ENCODE measurements at regions not wholly inside any gene's neighbourhood (a gene's known extent, or its start where the extent isn't known, plus 50 kb on each side); places are given as distances from the start of the nearest gene placed in this dataset.

DNA sequence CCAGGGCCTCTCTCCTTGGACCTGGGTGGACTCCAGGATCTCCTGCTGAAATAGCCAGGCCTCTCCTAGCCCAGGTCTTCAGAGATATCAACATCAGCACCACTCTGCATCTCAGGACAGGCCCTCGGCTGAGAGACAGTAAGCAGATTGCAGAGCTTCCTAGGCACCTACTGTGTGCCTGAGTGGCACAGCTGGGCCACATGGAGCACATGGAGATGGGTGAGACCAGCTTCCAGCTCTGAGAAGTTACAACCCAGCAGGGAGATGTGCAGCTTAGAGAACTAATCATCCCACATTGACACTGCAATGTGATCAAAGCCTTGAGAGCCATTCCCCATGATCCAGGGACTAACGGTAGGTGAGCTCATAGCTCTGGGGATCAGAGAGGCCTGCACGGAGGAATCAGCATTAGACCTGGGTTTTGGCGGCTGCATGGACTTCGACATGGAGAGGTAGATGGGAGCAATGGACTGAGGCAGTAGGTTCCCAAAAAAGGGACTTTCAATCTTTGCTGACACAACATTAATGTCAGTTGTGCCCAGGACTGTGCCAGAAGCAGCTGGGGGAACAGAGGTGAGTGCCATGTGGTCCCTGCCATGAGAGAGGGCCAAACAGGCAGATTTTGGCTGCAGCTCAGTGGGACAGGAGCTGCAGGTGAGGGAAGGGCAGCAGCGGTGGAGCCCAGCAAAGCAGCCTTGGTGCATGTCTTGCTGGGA is 76.0 kb upstream of the LEP start:
- H3K9ac ChIP-seq (ENCODE audit: insufficient read length) = no peak overlapping the region
- H3K27ac ChIP-seq = no peak overlapping the region
- TF ChIP-seq FOXP2 (optimal IDR thresholded peaks at IDR 0.05; ENCODE audit: control extremely low read depth, extremely low read length, insufficient read depth) (no peak), EZH2 (IDR thresholded peaks at IDR 0.05) (no peak), POLR2AphosphoS5 (IDR thresholded peaks at IDR 0.05; ENCODE audit: borderline replicate concordance, low read depth, low read length) (no peak)
- no peaks in the 10 kb centered on the region for H3K9me3 ChIP-seq (ENCODE audit: low read depth, low read length)
- no peaks in the 10 kb centered on the region for H3K36me3 ChIP-seq (ENCODE audit: insufficient read depth, low read length)
- DNase-seq (ENCODE audit: low read depth, low spot score) = no peak
- no peak overlapping the region for H3K4me3 ChIP-seq

DNA sequence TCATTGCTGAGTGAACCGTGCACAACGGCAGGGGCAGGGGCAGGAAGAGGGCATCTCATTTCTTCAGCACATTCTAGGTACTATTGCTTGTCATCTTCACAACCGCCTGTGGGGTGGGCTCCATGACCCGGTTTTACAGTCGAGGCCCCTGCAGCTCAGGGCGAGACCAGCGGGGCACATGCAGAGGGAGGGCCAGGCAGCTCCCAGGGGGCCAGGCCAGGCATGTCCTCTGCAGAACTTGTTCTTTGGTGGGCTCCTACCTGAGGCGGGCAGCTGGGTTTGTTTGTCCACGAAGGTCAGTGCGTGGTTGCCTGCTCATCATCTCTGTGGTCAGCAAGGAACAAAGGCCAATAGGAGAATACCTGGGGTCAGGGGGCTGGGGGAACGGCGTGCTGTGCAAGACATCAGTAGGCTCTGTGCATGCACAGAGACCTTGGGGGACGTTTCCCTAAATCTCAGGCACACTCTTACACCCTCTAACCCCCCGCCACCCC is 75.1 kb upstream of the LEP start:
- Histone ChIP-seq H3K4me3 (no peak overlapping the region), H3K9ac (ENCODE audit: insufficient read length) (no peak overlapping the region), H3K9me3 (ENCODE audit: low read depth, low read length) (no peaks in the 10 kb centered on the region), H3K36me3 (ENCODE audit: insufficient read depth, low read length) (no peaks in the 10 kb centered on the region), H3K27ac (no peak overlapping the region)
- no peak for DNase-seq (ENCODE audit: low read depth, low spot score)
- TF ChIP-seq POLR2AphosphoS5 (IDR thresholded peaks at IDR 0.05; ENCODE audit: borderline replicate concordance, low read depth, low read length) (no peak), FOXP2 (optimal IDR thresholded peaks at IDR 0.05; ENCODE audit: control extremely low read depth, extremely low read length, insufficient read depth) (no peak), EZH2 (IDR thresholded peaks at IDR 0.05) (no peak)

DNA sequence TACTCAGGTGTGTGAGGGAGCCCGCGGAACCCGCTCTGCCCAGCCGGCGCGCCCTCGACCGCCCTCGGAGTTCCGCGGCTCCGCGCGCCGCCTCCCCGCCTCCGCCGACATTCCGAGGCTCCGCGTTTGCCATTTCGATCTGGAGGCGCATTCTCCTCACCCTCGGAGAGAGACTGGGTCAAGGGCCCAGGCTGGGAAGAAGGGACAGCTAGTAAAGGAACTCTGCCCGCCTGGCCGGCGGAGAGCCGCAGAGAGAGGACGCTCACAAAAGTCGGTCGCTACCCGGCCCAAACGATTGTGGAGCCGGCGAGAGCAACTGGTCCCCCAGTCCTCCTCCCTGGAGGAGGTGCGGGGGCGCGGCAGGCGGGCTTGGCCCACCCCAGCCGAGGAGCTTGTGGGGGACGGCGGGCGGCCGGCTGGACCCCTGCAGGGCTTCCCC is 74.5 kb upstream of the LEP start:
- Histone ChIP-seq H3K4me3 (peak overlapping the region; percentile 81), H3K9ac (ENCODE audit: insufficient read length) (no peak overlapping the region), H3K36me3 (ENCODE audit: insufficient read depth, low read length) (no peaks in the 10 kb centered on the region), H3K27ac (no peak overlapping the region), H3K9me3 (ENCODE audit: low read depth, low read length) (no peaks in the 10 kb centered on the region)
- no peak for DNase-seq (ENCODE audit: low read depth, low spot score)
- TF ChIP-seq EZH2 (IDR thresholded peaks at IDR 0.05) (peak; percentile 97), FOXP2 (optimal IDR thresholded peaks at IDR 0.05; ENCODE audit: control extremely low read depth, extremely low read length, insufficient read depth) (no peak)

DNA sequence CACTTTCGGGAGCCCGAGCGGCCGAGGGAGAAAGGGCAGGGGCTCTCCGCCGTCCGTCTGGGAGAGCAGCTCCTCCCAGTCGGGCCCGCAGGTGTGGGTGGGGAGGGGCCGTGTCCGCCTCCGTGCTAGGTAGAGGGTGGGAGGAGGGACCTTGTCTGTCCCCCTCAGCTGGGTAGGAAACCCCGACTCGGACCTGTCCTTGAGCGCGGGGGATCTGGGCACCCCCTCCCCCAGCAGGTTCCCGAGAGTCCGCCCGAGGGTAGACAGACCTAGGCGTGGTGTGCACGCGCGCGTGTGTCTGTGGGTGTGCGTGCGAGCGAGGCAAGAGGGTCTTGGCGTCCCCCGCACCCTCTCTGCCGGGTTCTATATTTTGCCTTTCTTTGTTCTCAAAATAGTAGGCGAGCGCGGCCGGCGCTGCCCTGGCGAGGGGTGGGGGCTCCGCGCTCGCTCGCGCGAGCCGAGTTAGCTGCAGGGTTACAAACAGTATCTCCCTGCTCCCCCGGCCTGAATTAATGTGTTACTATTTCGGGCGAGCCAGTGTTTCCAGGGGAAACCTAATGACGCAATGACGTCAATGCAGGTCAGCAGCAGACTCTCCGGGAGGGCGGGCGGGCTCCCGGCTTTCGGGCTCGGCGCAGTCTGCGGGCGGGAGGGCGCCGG is 73.9 kb upstream of the LEP start:
- peak overlapping the region; percentile 81 for H3K4me3 ChIP-seq
- H3K9ac ChIP-seq (ENCODE audit: insufficient read length) = no peak overlapping the region
- DNase-seq (ENCODE audit: low read depth, low spot score) = no peak
- TF ChIP-seq POLR2AphosphoS5 (IDR thresholded peaks at IDR 0.05; ENCODE audit: borderline replicate concordance, low read depth, low read length) (no peak), EZH2 (IDR thresholded peaks at IDR 0.05) (peak; percentile 0)
- H3K9me3 ChIP-seq (ENCODE audit: low read depth, low read length) = no peaks in the 10 kb centered on the region
- H3K36me3 ChIP-seq (ENCODE audit: insufficient read depth, low read length) = no peaks in the 10 kb centered on the region
- H3K27ac ChIP-seq = no peak overlapping the region

DNA sequence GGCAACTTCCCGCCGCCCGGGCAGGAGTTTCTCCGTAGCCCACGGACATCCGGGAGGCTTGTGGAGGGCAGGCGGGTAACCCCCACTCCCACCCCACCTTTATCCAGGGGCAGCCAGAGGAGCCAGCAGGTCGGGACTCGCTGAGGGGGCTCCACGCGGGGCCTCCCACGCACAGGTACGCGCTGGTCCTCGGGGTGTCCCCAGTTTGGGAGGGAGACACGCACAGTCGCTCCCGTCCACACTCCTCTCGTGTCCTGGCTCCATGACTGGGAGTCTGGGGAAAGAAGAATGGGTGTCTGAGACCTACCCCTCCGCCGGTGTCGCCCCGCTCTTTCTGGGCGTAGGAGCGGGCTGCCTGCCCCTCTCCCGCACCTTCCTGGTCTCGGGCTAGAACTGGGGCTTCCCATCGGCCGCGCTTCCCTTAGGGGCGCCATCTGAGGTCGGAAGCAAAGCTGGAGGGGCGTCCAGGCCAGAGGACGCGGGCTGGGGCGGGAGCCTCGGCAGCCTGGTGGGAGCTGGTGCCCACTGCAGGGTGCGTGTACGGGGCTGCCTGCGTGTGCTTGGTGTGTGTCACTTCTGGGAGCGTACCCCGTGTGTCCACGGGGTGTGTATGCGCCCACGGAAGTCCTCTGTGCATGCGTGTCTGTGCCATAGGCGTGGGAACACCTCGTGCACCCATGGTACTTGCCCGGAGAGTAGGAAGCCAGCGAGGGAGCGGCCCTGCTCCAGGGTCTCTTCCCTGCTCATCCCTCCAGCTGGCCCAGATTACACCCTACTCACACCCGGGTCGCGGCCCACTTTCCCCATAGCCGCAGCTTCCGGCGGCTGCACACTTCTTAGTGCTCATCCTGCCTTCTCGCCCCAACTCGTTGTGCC is 73.0 kb upstream of the LEP start:
- Histone ChIP-seq H3K9ac (ENCODE audit: insufficient read length) (no peak overlapping the region), H3K36me3 (ENCODE audit: insufficient read depth, low read length) (no peaks in the 10 kb centered on the region), H3K9me3 (ENCODE audit: low read depth, low read length) (no peaks in the 10 kb centered on the region), H3K4me3 (peak overlapping the region; percentile 81), H3K27ac (no peak overlapping the region)
- TF ChIP-seq FOXP2 (optimal IDR thresholded peaks at IDR 0.05; ENCODE audit: control extremely low read depth, extremely low read length, insufficient read depth) (no peak), POLR2AphosphoS5 (IDR thresholded peaks at IDR 0.05; ENCODE audit: borderline replicate concordance, low read depth, low read length) (no peak), EZH2 (IDR thresholded peaks at IDR 0.05) (no peak)
- DNase-seq (ENCODE audit: low read depth, low spot score) = no peak

DNA sequence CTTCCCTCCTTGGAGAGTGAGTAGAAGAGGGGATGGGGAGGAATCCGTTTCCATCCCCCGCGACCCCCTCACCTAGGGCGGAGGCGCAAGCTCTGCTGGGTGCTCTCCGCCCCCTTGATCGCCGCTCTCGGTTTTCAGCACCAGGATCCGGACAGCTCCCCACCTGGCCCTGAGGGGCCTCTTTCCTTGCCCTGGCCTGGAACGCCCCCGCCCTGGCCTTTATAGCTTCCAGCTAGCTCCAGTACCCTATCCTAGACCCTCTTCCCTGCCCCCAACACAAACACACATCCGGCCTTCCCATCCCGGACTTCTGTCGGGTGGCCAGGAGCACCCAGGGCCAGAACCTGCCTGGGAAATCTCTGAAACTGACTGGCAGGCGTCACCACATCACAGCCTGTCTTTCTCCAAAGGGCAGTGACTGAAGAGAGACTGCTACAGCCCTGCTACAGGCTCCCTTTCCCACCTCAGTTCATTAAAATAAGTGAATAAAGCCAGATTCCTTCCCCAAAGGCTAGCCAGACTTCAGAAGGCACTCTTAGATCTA is 72.3 kb upstream of the LEP start:
- DNase-seq (ENCODE audit: low read depth, low spot score) = no peak

DNA sequence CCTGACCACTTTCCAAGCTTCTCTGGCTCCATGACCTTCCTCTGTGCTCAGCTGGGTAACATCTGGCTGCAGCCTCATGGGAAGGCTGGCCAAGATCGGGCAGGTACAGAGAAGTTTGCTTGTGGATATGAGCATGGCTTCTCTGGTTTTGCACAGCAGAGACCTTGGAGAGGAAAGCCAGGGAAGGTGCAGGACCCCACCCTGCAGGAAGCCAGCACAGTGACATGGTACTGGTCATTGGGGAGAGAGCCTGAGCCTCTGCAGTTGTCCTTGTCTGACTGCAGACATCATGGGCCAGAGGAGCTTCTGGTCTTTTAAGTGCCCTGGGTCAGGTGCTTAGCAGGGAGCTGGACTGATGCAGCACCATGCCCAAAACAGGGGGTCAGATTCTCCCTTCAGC is 70.6 kb upstream of the LEP start:
- Histone ChIP-seq H3K9me3 (ENCODE audit: low read depth, low read length) (no peaks in the 10 kb centered on the region), H3K27ac (no peak overlapping the region), H3K36me3 (ENCODE audit: insufficient read depth, low read length) (no peaks in the 10 kb centered on the region), H3K9ac (ENCODE audit: insufficient read length) (no peak overlapping the region), H3K4me3 (no peak overlapping the region)
- DNase-seq (ENCODE audit: low read depth, low spot score) = no peak
- no peak for TF ChIP-seq EZH2 (IDR thresholded peaks at IDR 0.05)
- no peak for TF ChIP-seq FOXP2 (optimal IDR thresholded peaks at IDR 0.05; ENCODE audit: control extremely low read depth, extremely low read length, insufficient read depth)
- no peak for TF ChIP-seq POLR2AphosphoS5 (IDR thresholded peaks at IDR 0.05; ENCODE audit: borderline replicate concordance, low read depth, low read length)

More for the DNA sequence above, 72.3 kb upstream of the LEP start:
- TF ChIP-seq FOXP2 (optimal IDR thresholded peaks at IDR 0.05; ENCODE audit: control extremely low read depth, extremely low read length, insufficient read depth) (no peak), POLR2AphosphoS5 (IDR thresholded peaks at IDR 0.05; ENCODE audit: borderline replicate concordance, low read depth, low read length) (no peak), EZH2 (IDR thresholded peaks at IDR 0.05) (no peak)
- no peak overlapping the region for H3K4me3 ChIP-seq
- no peaks in the 10 kb centered on the region for H3K36me3 ChIP-seq (ENCODE audit: insufficient read depth, low read length)
- H3K27ac ChIP-seq = no peak overlapping the region
- H3K9me3 ChIP-seq (ENCODE audit: low read depth, low read length) = no peaks in the 10 kb centered on the region
- no peak overlapping the region for H3K9ac ChIP-seq (ENCODE audit: insufficient read length)
